ENCODE measurements at regions not wholly inside any gene's neighbourhood (a gene's known extent, or its start where the extent isn't known, plus 50 kb on each side); places are given as distances from the start of the nearest gene placed in this dataset.
"Not testable (repeated sequence)": the region's sequence is repeated elsewhere in the genome, so short reads cannot be mapped to it uniquely, and the experiment has no call there.

GRCh38 chr2:87285139-87285538 lies 263.5 kb upstream of the PLGLB1 start:
- not testable (repeated sequence) for H3K36me3 ChIP-seq (ENCODE audit: control insufficient read depth in 4 of 4, insufficient read depth in 3 of 4, low read depth in 1 of 4, low read length in 3 of 4); H3K4me1 ChIP-seq (ENCODE audit: control insufficient read depth in 4 of 4, insufficient read depth in 4 of 4, low read length in 3 of 4); H3K27me3 ChIP-seq (ENCODE audit: control insufficient read depth in 4 of 4, insufficient read depth in 4 of 4, low read length in 3 of 4); H3K9ac ChIP-seq (ENCODE audit: low read depth in 1 of 2, low read length in 2 of 2); H3K4me3 ChIP-seq (ENCODE audit: low read depth in 1 of 3, low read length in 3 of 3); H3K27ac ChIP-seq (ENCODE audit: low read depth in 1 of 2, low read length in 2 of 2); DNase-seq (ENCODE audit: low spot score); H3K9me3 ChIP-seq (ENCODE audit: control insufficient read depth in 4 of 4, low read length in 3 of 4)
- 88% methylated on average over 4 of the region's 4 CpGs for WGBS
- TF ChIP-seq NR2F2 (IDR thresholded peaks at IDR 0.05), result peak; percentile 58

DNA sequence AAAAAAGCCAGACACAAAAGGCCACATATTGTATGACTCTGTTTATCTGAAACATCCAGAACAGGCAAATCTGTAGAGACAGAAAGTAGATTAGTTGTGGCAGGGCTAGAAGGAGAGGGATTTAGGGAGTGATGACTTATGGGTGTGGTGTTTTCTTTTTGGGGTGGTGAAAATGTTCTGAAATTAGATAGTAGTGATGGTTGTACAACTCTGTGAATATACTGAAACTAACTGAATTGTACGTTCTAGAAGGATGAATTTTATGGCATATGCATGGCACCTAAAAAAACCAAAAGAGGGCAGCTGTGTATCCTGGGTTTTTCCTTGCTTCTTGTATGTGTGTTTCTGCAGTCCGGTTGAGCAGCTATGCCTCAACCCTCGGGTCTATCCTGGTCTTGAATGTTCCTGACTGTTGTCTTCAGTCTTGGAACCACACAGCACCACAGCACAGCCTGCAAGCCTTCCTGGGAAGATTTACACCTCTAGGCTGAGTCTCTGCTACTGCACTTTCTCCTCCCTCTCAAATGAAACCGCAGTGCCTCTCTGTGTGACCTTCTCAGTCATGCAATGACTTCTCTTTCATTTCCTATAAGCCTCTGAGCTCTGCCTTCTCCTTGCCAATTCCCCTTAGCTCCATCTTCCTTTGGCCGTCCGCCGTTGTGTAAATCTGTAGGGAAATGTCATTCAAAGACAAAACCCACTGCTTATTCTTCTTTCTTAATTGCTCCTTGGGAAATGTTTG lies 269.1 kb upstream of the PLGLB1 start:
- H3K36me3 ChIP-seq (ENCODE audit: control insufficient read depth in 4 of 4, insufficient read depth in 3 of 4, low read depth in 1 of 4, low read length in 3 of 4); H3K27me3 ChIP-seq (ENCODE audit: control insufficient read depth in 4 of 4, insufficient read depth in 4 of 4, low read length in 3 of 4); H3K9me3 ChIP-seq (ENCODE audit: control insufficient read depth in 4 of 4, low read length in 3 of 4); H3K4me3 ChIP-seq (ENCODE audit: low read depth in 1 of 3, low read length in 3 of 3); H3K27ac ChIP-seq (ENCODE audit: low read depth in 1 of 2, low read length in 2 of 2); H3K4me1 ChIP-seq (ENCODE audit: control insufficient read depth in 4 of 4, insufficient read depth in 4 of 4, low read length in 3 of 4); DNase-seq (ENCODE audit: low spot score); H3K9ac ChIP-seq (ENCODE audit: low read depth in 1 of 2, low read length in 2 of 2): not testable (repeated sequence)
- 60% methylated on average over 5 of the region's 7 CpGs for WGBS

- DNase-seq (ENCODE audit: low spot score), result not testable (repeated sequence)
- WGBS, result 72% methylated on average over 6 of the region's 7 CpGs
Observed at GRCh38 chr2:87291400-87292200, 270.0 kb upstream of the PLGLB1 start.

GRCh38 chr2:87293931-87294594 lies 272.4 kb upstream of the PLGLB1 start:
- H3K27me3 ChIP-seq (ENCODE audit: control insufficient read depth in 4 of 4, insufficient read depth in 4 of 4, low read length in 3 of 4); DNase-seq (ENCODE audit: low spot score); H3K4me3 ChIP-seq (ENCODE audit: low read depth in 1 of 3, low read length in 3 of 3); H3K4me1 ChIP-seq (ENCODE audit: control insufficient read depth in 4 of 4, insufficient read depth in 4 of 4, low read length in 3 of 4); H3K9ac ChIP-seq (ENCODE audit: low read depth in 1 of 2, low read length in 2 of 2); H3K9me3 ChIP-seq (ENCODE audit: control insufficient read depth in 4 of 4, low read length in 3 of 4); H3K27ac ChIP-seq (ENCODE audit: low read depth in 1 of 2, low read length in 2 of 2); H3K36me3 ChIP-seq (ENCODE audit: control insufficient read depth in 4 of 4, insufficient read depth in 3 of 4, low read depth in 1 of 4, low read length in 3 of 4): not testable (repeated sequence)
- WGBS, result 91% methylated on average over 2 of the region's 2 CpGs

More at GRCh38 chr2:87291400-87292200, 270.0 kb upstream of the PLGLB1 start:
- H3K27me3 ChIP-seq (ENCODE audit: control insufficient read depth in 4 of 4, insufficient read depth in 4 of 4, low read length in 3 of 4); H3K4me3 ChIP-seq (ENCODE audit: low read depth in 1 of 3, low read length in 3 of 3); H3K9ac ChIP-seq (ENCODE audit: low read depth in 1 of 2, low read length in 2 of 2); H3K27ac ChIP-seq (ENCODE audit: low read depth in 1 of 2, low read length in 2 of 2); H3K9me3 ChIP-seq (ENCODE audit: control insufficient read depth in 4 of 4, low read length in 3 of 4); H3K4me1 ChIP-seq (ENCODE audit: control insufficient read depth in 4 of 4, insufficient read depth in 4 of 4, low read length in 3 of 4); H3K36me3 ChIP-seq (ENCODE audit: control insufficient read depth in 4 of 4, insufficient read depth in 3 of 4, low read depth in 1 of 4, low read length in 3 of 4): not testable (repeated sequence)

GRCh38 chr2:87295135-87295534 lies 273.5 kb upstream of the PLGLB1 start:
- not testable (repeated sequence) for H3K4me1 ChIP-seq (ENCODE audit: control insufficient read depth in 4 of 4, insufficient read depth in 4 of 4, low read length in 3 of 4); H3K9me3 ChIP-seq (ENCODE audit: control insufficient read depth in 4 of 4, low read length in 3 of 4); H3K36me3 ChIP-seq (ENCODE audit: control insufficient read depth in 4 of 4, insufficient read depth in 3 of 4, low read depth in 1 of 4, low read length in 3 of 4); H3K27ac ChIP-seq (ENCODE audit: low read depth in 1 of 2, low read length in 2 of 2); H3K27me3 ChIP-seq (ENCODE audit: control insufficient read depth in 4 of 4, insufficient read depth in 4 of 4, low read length in 3 of 4); H3K4me3 ChIP-seq (ENCODE audit: low read depth in 1 of 3, low read length in 3 of 3); H3K9ac ChIP-seq (ENCODE audit: low read depth in 1 of 2, low read length in 2 of 2); DNase-seq (ENCODE audit: low spot score)
- TF ChIP-seq NR2F2 (IDR thresholded peaks at IDR 0.05), result peak; percentile 56
- 73% methylated on average over 6 of the region's 6 CpGs for WGBS

- WGBS, result 89% methylated on average over 6 of the region's 6 CpGs
- H3K9me3 ChIP-seq (ENCODE audit: control insufficient read depth in 4 of 4, low read length in 3 of 4); H3K36me3 ChIP-seq (ENCODE audit: control insufficient read depth in 4 of 4, insufficient read depth in 3 of 4, low read depth in 1 of 4, low read length in 3 of 4); H3K9ac ChIP-seq (ENCODE audit: low read depth in 1 of 2, low read length in 2 of 2); H3K4me3 ChIP-seq (ENCODE audit: low read depth in 1 of 3, low read length in 3 of 3); H3K4me1 ChIP-seq (ENCODE audit: control insufficient read depth in 4 of 4, insufficient read depth in 4 of 4, low read length in 3 of 4); DNase-seq (ENCODE audit: low spot score); H3K27me3 ChIP-seq (ENCODE audit: control insufficient read depth in 4 of 4, insufficient read depth in 4 of 4, low read length in 3 of 4); H3K27ac ChIP-seq (ENCODE audit: low read depth in 1 of 2, low read length in 2 of 2): not testable (repeated sequence)
Observed at GRCh38 chr2:87301349-87301748, 279.7 kb upstream of the PLGLB1 start.

DNA sequence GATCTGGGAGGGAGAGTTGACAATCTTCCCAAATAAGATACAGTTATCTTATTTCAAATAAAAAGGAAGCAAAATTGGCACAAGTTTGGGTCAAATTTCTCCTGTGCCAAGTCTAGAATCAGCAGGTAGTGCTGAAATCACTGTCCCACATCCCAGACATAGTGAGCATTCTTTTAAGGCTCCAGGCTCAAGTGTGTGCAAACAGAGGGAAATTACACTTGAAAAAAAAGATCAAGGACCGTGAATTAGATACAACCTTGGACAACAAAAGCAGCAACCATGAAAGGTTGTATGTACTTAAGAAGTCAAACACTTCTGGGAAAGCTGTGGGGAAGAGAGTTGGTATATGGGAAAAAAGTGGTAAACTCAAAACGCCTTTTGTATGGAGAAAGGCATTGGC lies 280.2 kb upstream of the PLGLB1 start:
- H3K4me1 ChIP-seq (ENCODE audit: control insufficient read depth in 4 of 4, insufficient read depth in 4 of 4, low read length in 3 of 4); H3K9me3 ChIP-seq (ENCODE audit: control insufficient read depth in 4 of 4, low read length in 3 of 4); H3K27me3 ChIP-seq (ENCODE audit: control insufficient read depth in 4 of 4, insufficient read depth in 4 of 4, low read length in 3 of 4); H3K9ac ChIP-seq (ENCODE audit: low read depth in 1 of 2, low read length in 2 of 2); H3K4me3 ChIP-seq (ENCODE audit: low read depth in 1 of 3, low read length in 3 of 3); H3K36me3 ChIP-seq (ENCODE audit: control insufficient read depth in 4 of 4, insufficient read depth in 3 of 4, low read depth in 1 of 4, low read length in 3 of 4); DNase-seq (ENCODE audit: low spot score); H3K27ac ChIP-seq (ENCODE audit: low read depth in 1 of 2, low read length in 2 of 2): not testable (repeated sequence)
- 80% methylated on average over 1 of the region's 2 CpGs for WGBS

DNA sequence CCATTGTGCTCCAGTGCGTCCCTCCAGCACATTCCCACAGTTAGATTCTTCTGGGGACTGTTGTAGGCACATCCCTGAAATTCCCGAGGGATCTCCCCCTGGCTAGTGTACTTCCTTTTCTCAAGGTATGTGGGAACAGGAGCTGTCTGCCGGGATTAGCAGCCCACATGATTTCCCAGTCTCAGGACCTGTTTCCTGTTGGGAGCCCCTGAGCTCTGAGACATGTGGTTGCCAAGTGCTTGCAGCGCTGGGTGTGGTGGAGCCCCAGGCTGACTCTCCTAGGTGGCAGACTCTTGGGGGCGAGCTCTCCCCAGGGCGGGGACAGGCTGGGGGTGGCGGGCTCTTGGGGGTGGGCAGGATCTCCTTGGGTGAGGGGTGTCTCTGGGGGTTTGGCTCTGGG lies 287.0 kb upstream of the PLGLB1 start:
- WGBS, result 95% methylated on average over 3 of the region's 7 CpGs
- H3K27ac ChIP-seq (ENCODE audit: low read depth in 1 of 2, low read length in 2 of 2), result not testable (repeated sequence)

More for the DNA sequence above, 287.0 kb upstream of the PLGLB1 start:
- H3K4me1 ChIP-seq (ENCODE audit: control insufficient read depth in 4 of 4, insufficient read depth in 4 of 4, low read length in 3 of 4); H3K9ac ChIP-seq (ENCODE audit: low read depth in 1 of 2, low read length in 2 of 2); H3K4me3 ChIP-seq (ENCODE audit: low read depth in 1 of 3, low read length in 3 of 3); H3K27me3 ChIP-seq (ENCODE audit: control insufficient read depth in 4 of 4, insufficient read depth in 4 of 4, low read length in 3 of 4); H3K9me3 ChIP-seq (ENCODE audit: control insufficient read depth in 4 of 4, low read length in 3 of 4); DNase-seq (ENCODE audit: low spot score); H3K36me3 ChIP-seq (ENCODE audit: control insufficient read depth in 4 of 4, insufficient read depth in 3 of 4, low read depth in 1 of 4, low read length in 3 of 4): not testable (repeated sequence)
